Fibroblast of villous mesenchyme (primary cell): ENCODE measurements at regions not wholly inside any gene's neighbourhood (a gene's known extent, or its start where the extent isn't known, plus 50 kb on each side); places are given as distances from the start of the nearest gene placed in this dataset.
A peak's percentile ranks its signal among the peaks of the same experiment; 100 is the strongest.

ENCODE experiments used
- DNase-seq: peaks from one replicate; pipeline ENCODE4 v3.0.0-alpha.2; 2010; ENCODE audit warnings: low read depth
- H3K4me3 ChIP-seq: 2 replicates; pipeline ENCODE4 v1.5.1; 2011; ENCODE audit warnings: low read depth, mild to moderate bottlenecking, low read length
- CTCF ChIP-seq: IDR thresholded peaks from 2 replicates; pipeline ENCODE4 v1.5.1; 2012; ENCODE audit warnings: low read depth, mild to moderate bottlenecking, low read length; ENCODE audit not compliant: insufficient read depth

- H3K4me3 ChIP-seq, result no peak overlapping the region
- no peak for TF ChIP-seq CTCF
- no peak for DNase-seq
Measured at GRCh38 chr16:22979038-22979437, 165.1 kb downstream of the HS3ST2 start.

GRCh38 chr16:22977294-22977697, 163.3 kb downstream of the HS3ST2 start:
- DNase-seq, result peak; percentile 1
- H3K4me3 ChIP-seq, result no peak overlapping the region
- peak; percentile 15 for TF ChIP-seq CTCF

- no peak for TF ChIP-seq CTCF
- no peak overlapping the region for H3K4me3 ChIP-seq
- no peak for DNase-seq
Measured at GRCh38 chr16:22973522-22973921, 159.6 kb downstream of the HS3ST2 start.

- no peak for TF ChIP-seq CTCF
- H3K4me3 ChIP-seq, result no peak overlapping the region
- DNase-seq, result no peak
Measured at GRCh38 chr16:22971346-22971924, 157.5 kb downstream of the HS3ST2 start.

- no peak overlapping the region for H3K4me3 ChIP-seq
- DNase-seq, result no peak
- TF ChIP-seq CTCF, result no peak
Measured at GRCh38 chr16:22970209-22970865, 156.4 kb downstream of the HS3ST2 start.

GRCh38 chr16:22969567-22969966, 155.6 kb downstream of the HS3ST2 start:
- DNase-seq, result no peak
- no peak overlapping the region for H3K4me3 ChIP-seq
- TF ChIP-seq CTCF, result no peak

GRCh38 chr16:22968931-22969330, 155.0 kb downstream of the HS3ST2 start:
- DNase-seq, result no peak
- TF ChIP-seq CTCF, result no peak
- H3K4me3 ChIP-seq, result no peak overlapping the region
